Cardiac muscle cell (in vitro differentiated cells and primary cell): ENCODE measurements at regions not wholly inside any gene's neighbourhood (a gene's known extent, or its start where the extent isn't known, plus 50 kb on each side); places are given as distances from the start of the nearest gene placed in this dataset.
"Not testable (repeated sequence)": the region's sequence is repeated elsewhere in the genome, so short reads cannot be mapped to it uniquely, and the experiment has no call there.

Experiments
- DNase-seq, 2 donors: peaks; one replicate each; pipeline versions ENCODE4 v3.0.0 to v3.0.0-alpha.2; 2010 to 2017; ENCODE audit warnings: low read depth in 1 of 2, low spot score in 1 of 2
- H3K27ac ChIP-seq: fragments of 200-600 bp; sonication (generic); 2 replicates; pipeline ENCODE4 v1.5.1; 2016
- H3K27me3 ChIP-seq: fragments of 200-600 bp; sonication (generic); 2 replicates; pipeline ENCODE4 v1.6.0; 2016; ENCODE audit warnings: control low read depth
- H3K36me3 ChIP-seq: fragments of 200-600 bp; sonication (generic); 2 replicates; pipeline ENCODE4 v1.5.1; 2016; ENCODE audit warnings: control low read depth
- H3K4me1 ChIP-seq: fragments of 200-600 bp; sonication (generic); 2 replicates; pipeline ENCODE4 v1.8.1; 2017; ENCODE audit warnings: low read depth, mild to moderate bottlenecking, mixed run types
- H3K4me3 ChIP-seq: fragments of 200-600 bp; sonication (generic); 2 replicates; pipeline ENCODE4 v1.5.1; 2016; ENCODE audit warnings: mild to moderate bottlenecking
- H3K9me3 ChIP-seq: fragments of 200-600 bp; sonication (generic); 2 replicates; pipeline ENCODE4 v1.5.1; 2017; ENCODE audit warnings: low read depth, mild to moderate bottlenecking, control low read depth
- CTCF ChIP-seq: IDR thresholded peaks from 2 replicates; pipeline ENCODE4 v1.5.1; 2012; ENCODE audit warnings: low read depth, mild to moderate bottlenecking, low read length

DNA sequence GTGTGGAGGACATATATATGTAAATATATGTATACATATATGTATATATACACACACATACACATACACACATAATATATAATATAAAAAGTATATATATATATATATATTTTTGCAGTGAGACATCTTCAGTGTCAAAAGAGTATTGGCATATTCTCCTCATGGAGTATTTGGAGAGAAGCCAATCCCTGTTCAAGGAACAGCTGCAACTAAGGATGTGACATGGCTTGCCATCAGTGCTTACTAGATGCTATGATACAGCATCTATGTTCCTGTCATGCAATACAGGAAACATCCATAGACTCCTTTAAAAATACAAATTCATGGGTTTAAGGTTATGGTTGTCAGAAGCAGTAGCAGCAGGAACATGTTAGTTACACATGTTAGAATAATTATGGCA is 632.0 kb upstream of the AMELY start:
- no peak for TF ChIP-seq CTCF
- Histone ChIP-seq H3K4me1 (no peaks in the 10 kb centered on the region), H3K27me3 (no peaks in the 10 kb centered on the region), H3K9me3 (no peaks in the 10 kb centered on the region), H3K36me3 (no peaks in the 10 kb centered on the region), H3K4me3 (no peak overlapping the region), H3K27ac (no peak overlapping the region)
- DNase-seq, result no peak

- Histone ChIP-seq H3K4me3 (no peak overlapping the region), H3K27me3 (no peaks in the 10 kb centered on the region), H3K27ac (no peak overlapping the region), H3K36me3 (no peaks in the 10 kb centered on the region), H3K9me3 (no peaks in the 10 kb centered on the region), H3K4me1 (no peaks in the 10 kb centered on the region)
- no peak for TF ChIP-seq CTCF
- no peak for DNase-seq
Measured at GRCh38 chrY:7542256-7542858, 630.8 kb upstream of the AMELY start.

- no peaks in the 10 kb centered on the region for H3K4me1 ChIP-seq
- H3K4me3 ChIP-seq, result no peak overlapping the region
- no peaks in the 10 kb centered on the region for H3K36me3 ChIP-seq
- no peak for TF ChIP-seq CTCF
- DNase-seq, result peak in 1 of 2 donors; percentile 59
- H3K9me3 ChIP-seq, result no peaks in the 10 kb centered on the region
- no peaks in the 10 kb centered on the region for H3K27me3 ChIP-seq
- H3K27ac ChIP-seq, result no peak overlapping the region
Measured at GRCh38 chrY:7529396-7529795, 617.8 kb upstream of the AMELY start.

DNA sequence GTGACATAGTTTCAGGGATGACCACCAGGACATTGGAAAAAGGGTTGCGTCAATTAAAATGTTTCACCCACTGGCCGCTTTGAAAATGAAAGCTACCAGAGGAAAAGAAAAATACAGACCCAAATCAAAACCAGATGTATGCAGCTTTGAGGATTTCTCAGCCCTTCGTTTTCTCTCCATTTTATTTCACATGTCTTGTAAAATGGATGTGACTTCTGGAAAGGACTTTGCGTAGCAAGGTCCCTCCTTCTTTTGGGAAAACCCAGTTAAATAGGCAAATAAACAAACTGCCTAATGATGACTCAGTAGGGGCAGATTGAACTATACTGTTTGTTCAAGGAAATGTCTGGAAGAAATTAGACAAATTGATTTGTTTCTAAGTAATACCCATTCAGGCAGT is 616.0 kb upstream of the AMELY start:
- not testable (repeated sequence) for H3K4me1 ChIP-seq, H3K27ac ChIP-seq, H3K9me3 ChIP-seq, H3K4me3 ChIP-seq, H3K36me3 ChIP-seq, H3K27me3 ChIP-seq
- peak in 1 of 2 donors; percentile 39 for DNase-seq

DNA sequence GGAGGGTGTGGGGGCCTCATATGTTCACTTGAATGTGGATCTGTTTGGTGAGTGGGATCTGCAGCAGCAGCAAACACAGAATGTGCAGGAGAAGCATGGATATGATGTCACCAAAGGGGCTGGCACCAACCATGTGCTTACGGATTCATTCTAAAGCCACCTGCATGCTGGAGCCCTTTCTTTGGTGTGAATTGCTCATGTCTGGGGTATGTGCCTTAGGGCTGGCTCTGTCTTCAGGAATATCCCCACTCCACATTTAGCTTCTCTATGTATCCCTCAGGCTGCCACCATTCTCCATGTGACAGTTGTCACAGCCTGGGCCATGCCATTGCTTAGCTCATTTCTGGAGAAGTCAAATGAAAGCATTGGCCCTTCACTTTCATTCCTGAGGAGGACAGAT is 606.8 kb upstream of the AMELY start:
- no peak overlapping the region for H3K4me3 ChIP-seq
- H3K27me3 ChIP-seq, result no peaks in the 10 kb centered on the region
- no peak for TF ChIP-seq CTCF
- no peaks in the 10 kb centered on the region for H3K9me3 ChIP-seq
- H3K27ac ChIP-seq, result no peak overlapping the region
- no peaks in the 10 kb centered on the region for H3K36me3 ChIP-seq
- no peaks in the 10 kb centered on the region for H3K4me1 ChIP-seq
- DNase-seq, result no peak

GRCh38 chrY:7516268-7516667 is 604.7 kb upstream of the AMELY start:
- H3K4me3 ChIP-seq, result no peak overlapping the region
- DNase-seq, result peak in 1 of 2 donors; percentile 55
- no peak overlapping the region for H3K27ac ChIP-seq
- no peaks in the 10 kb centered on the region for H3K36me3 ChIP-seq
- no peak for TF ChIP-seq CTCF
- H3K4me1 ChIP-seq, result no peaks in the 10 kb centered on the region
- H3K9me3 ChIP-seq, result no peaks in the 10 kb centered on the region
- no peaks in the 10 kb centered on the region for H3K27me3 ChIP-seq
